Activated T-helper 17 cell treated with anti-CD3 and anti-CD28 coated beads, Interleukin-2, amount 50 U/mL, for 72 hours (primary cell): ENCODE measurements at regions not wholly inside any gene's neighbourhood (a gene's known extent, or its start where the extent isn't known, plus 50 kb on each side); places are given as distances from the start of the nearest gene placed in this dataset.
"Not testable (repeated sequence)": the region's sequence is repeated elsewhere in the genome, so short reads cannot be mapped to it uniquely, and the experiment has no call there.

Experiments
- ATAC-seq: fragments of 150-1000 bp; cut with Tn5 transposase; replicated peaks from 2 replicates; pipeline ENCODE4 v1.10.0; 2021; ENCODE audit warnings: mild to moderate bottlenecking, moderate library complexity
- H3K27ac Mint-ChIP-seq: one replicate; pipeline ENCODE4 v1.8.0; 2022; ENCODE audit warnings: mixed read lengths
- H3K27me3 Mint-ChIP-seq: one replicate; pipeline ENCODE4 v1.8.0; 2022; ENCODE audit warnings: mixed read lengths
- H3K36me3 Mint-ChIP-seq: one replicate; pipeline ENCODE4 v1.8.0; 2022; ENCODE audit warnings: low read depth, mild to moderate bottlenecking, mixed read lengths
- H3K4me1 Mint-ChIP-seq: one replicate; pipeline ENCODE4 v1.8.0; 2022; ENCODE audit warnings: mixed read lengths
- H3K4me3 Mint-ChIP-seq: one replicate; pipeline ENCODE4 v1.8.0; 2022; ENCODE audit warnings: mild to moderate bottlenecking, mixed read lengths
- H3K9me3 Mint-ChIP-seq: one replicate; pipeline ENCODE4 v1.8.0; 2022; ENCODE audit warnings: mixed read lengths

- ATAC-seq: no peak
- Mint-ChIP-seq H3K4me3 (no peak overlapping the region), H3K27me3 (no peaks in the 10 kb centered on the region), H3K27ac (no peak overlapping the region), H3K36me3 (no peaks in the 10 kb centered on the region), H3K9me3 (no peaks in the 10 kb centered on the region), H3K4me1 (no peaks in the 10 kb centered on the region)
Measured at GRCh38 chrX:85591536-85591935, 212.1 kb upstream of the POF1B start.

- no peaks in the 10 kb centered on the region for H3K36me3 Mint-ChIP-seq
- no peaks in the 10 kb centered on the region for H3K4me1 Mint-ChIP-seq
- H3K4me3 Mint-ChIP-seq: no peak overlapping the region
- peaks cover 5% of the 10 kb centered on the region for H3K9me3 Mint-ChIP-seq
- no peak overlapping the region for H3K27ac Mint-ChIP-seq
- peaks cover 3% of the 10 kb centered on the region for H3K27me3 Mint-ChIP-seq
- no peak for ATAC-seq
Measured at GRCh38 chrX:85590638-85591037, 211.2 kb upstream of the POF1B start.

- Mint-ChIP-seq H3K4me1 (no peaks in the 10 kb centered on the region), H3K9me3 (no peaks in the 10 kb centered on the region), H3K27ac (no peak overlapping the region), H3K27me3 (no peaks in the 10 kb centered on the region), H3K4me3 (no peak overlapping the region), H3K36me3 (no peaks in the 10 kb centered on the region)
- peak; percentile 71 for ATAC-seq
Measured at GRCh38 chrX:85573801-85574200, 194.3 kb upstream of the POF1B start.

- Mint-ChIP-seq H3K9me3 (peaks cover 3% of the 10 kb centered on the region), H3K27ac (no peak overlapping the region), H3K4me1 (no peaks in the 10 kb centered on the region), H3K36me3 (no peaks in the 10 kb centered on the region), H3K27me3 (no peaks in the 10 kb centered on the region), H3K4me3 (no peak overlapping the region)
- ATAC-seq: no peak
Measured at GRCh38 chrX:85570496-85570895, 191.0 kb upstream of the POF1B start.

- no peaks in the 10 kb centered on the region for H3K27me3 Mint-ChIP-seq
- no peak overlapping the region for H3K4me3 Mint-ChIP-seq
- peaks cover 3% of the 10 kb centered on the region for H3K9me3 Mint-ChIP-seq
- no peak for ATAC-seq
- no peak overlapping the region for H3K27ac Mint-ChIP-seq
- no peaks in the 10 kb centered on the region for H3K36me3 Mint-ChIP-seq
- no peaks in the 10 kb centered on the region for H3K4me1 Mint-ChIP-seq
Measured at GRCh38 chrX:85569686-85570085, 190.2 kb upstream of the POF1B start.

GRCh38 chrX:85569096-85569495, 189.6 kb upstream of the POF1B start:
- Mint-ChIP-seq H3K27ac (no peak overlapping the region), H3K4me1 (no peaks in the 10 kb centered on the region), H3K9me3 (peaks cover 3% of the 10 kb centered on the region), H3K27me3 (no peaks in the 10 kb centered on the region), H3K4me3 (no peak overlapping the region), H3K36me3 (no peaks in the 10 kb centered on the region)
- no peak for ATAC-seq

GRCh38 chrX:85561231-85561630, 181.8 kb upstream of the POF1B start:
- no peaks in the 10 kb centered on the region for H3K4me1 Mint-ChIP-seq
- H3K27me3 Mint-ChIP-seq: no peaks in the 10 kb centered on the region
- no peaks in the 10 kb centered on the region for H3K9me3 Mint-ChIP-seq
- no peaks in the 10 kb centered on the region for H3K36me3 Mint-ChIP-seq
- ATAC-seq: no peak
- H3K27ac Mint-ChIP-seq: no peak overlapping the region
- H3K4me3 Mint-ChIP-seq: no peak overlapping the region

GRCh38 chrX:85544609-85545008, 165.1 kb upstream of the POF1B start:
- H3K36me3 Mint-ChIP-seq: no peaks in the 10 kb centered on the region
- H3K4me3 Mint-ChIP-seq: no peak overlapping the region
- no peaks in the 10 kb centered on the region for H3K27me3 Mint-ChIP-seq
- no peaks in the 10 kb centered on the region for H3K4me1 Mint-ChIP-seq
- no peak for ATAC-seq
- H3K27ac Mint-ChIP-seq: no peak overlapping the region
- H3K9me3 Mint-ChIP-seq: no peaks in the 10 kb centered on the region

- Mint-ChIP-seq H3K4me1 (no peaks in the 10 kb centered on the region), H3K27ac (no peak overlapping the region), H3K4me3 (no peak overlapping the region), H3K9me3 (no peaks in the 10 kb centered on the region), H3K36me3 (no peaks in the 10 kb centered on the region), H3K27me3 (no peaks in the 10 kb centered on the region)
- ATAC-seq: no peak
Measured at GRCh38 chrX:85543866-85544265, 164.4 kb upstream of the POF1B start.

- H3K27me3 Mint-ChIP-seq, H3K9me3 Mint-ChIP-seq, H3K4me1 Mint-ChIP-seq, ATAC-seq, H3K36me3 Mint-ChIP-seq, H3K4me3 Mint-ChIP-seq, H3K27ac Mint-ChIP-seq: not testable (repeated sequence)
Measured at GRCh38 chrX:85529141-85529540, 149.7 kb upstream of the POF1B start.

GRCh38 chrX:85517994-85518718, 138.7 kb upstream of the POF1B start:
- H3K36me3 Mint-ChIP-seq: no peaks in the 10 kb centered on the region
- H3K4me1 Mint-ChIP-seq: no peaks in the 10 kb centered on the region
- ATAC-seq: no peak
- no peaks in the 10 kb centered on the region for H3K27me3 Mint-ChIP-seq
- H3K27ac Mint-ChIP-seq: no peak overlapping the region
- H3K9me3 Mint-ChIP-seq: no peaks in the 10 kb centered on the region
- H3K4me3 Mint-ChIP-seq: no peak overlapping the region

GRCh38 chrX:85516131-85516530, 136.7 kb upstream of the POF1B start:
- H3K36me3 Mint-ChIP-seq: no peaks in the 10 kb centered on the region
- no peak overlapping the region for H3K4me3 Mint-ChIP-seq
- no peak overlapping the region for H3K27ac Mint-ChIP-seq
- no peak for ATAC-seq
- H3K9me3 Mint-ChIP-seq: no peaks in the 10 kb centered on the region
- no peaks in the 10 kb centered on the region for H3K4me1 Mint-ChIP-seq
- no peaks in the 10 kb centered on the region for H3K27me3 Mint-ChIP-seq

- Mint-ChIP-seq H3K27me3 (no peaks in the 10 kb centered on the region), H3K27ac (no peak overlapping the region), H3K36me3 (no peaks in the 10 kb centered on the region), H3K9me3 (no peaks in the 10 kb centered on the region), H3K4me3 (no peak overlapping the region), H3K4me1 (no peaks in the 10 kb centered on the region)
- no peak for ATAC-seq
Measured at GRCh38 chrX:85506871-85507270, 127.4 kb upstream of the POF1B start.

GRCh38 chrX:85505801-85506200, 126.3 kb upstream of the POF1B start:
- no peak for ATAC-seq
- Mint-ChIP-seq H3K4me1 (no peaks in the 10 kb centered on the region), H3K9me3 (no peaks in the 10 kb centered on the region), H3K27me3 (no peaks in the 10 kb centered on the region), H3K4me3 (no peak overlapping the region), H3K27ac (no peak overlapping the region), H3K36me3 (no peaks in the 10 kb centered on the region)

- no peaks in the 10 kb centered on the region for H3K36me3 Mint-ChIP-seq
- ATAC-seq: no peak
- no peaks in the 10 kb centered on the region for H3K27me3 Mint-ChIP-seq
- no peaks in the 10 kb centered on the region for H3K4me1 Mint-ChIP-seq
- H3K9me3 Mint-ChIP-seq: no peaks in the 10 kb centered on the region
- H3K27ac Mint-ChIP-seq: no peak overlapping the region
- no peak overlapping the region for H3K4me3 Mint-ChIP-seq
Measured at GRCh38 chrX:85504381-85504780, 124.9 kb upstream of the POF1B start.
